ENCODE measurements at regions not wholly inside any gene's neighbourhood (a gene's known extent, or its start where the extent isn't known, plus 50 kb on each side); places are given as distances from the start of the nearest gene placed in this dataset.
A peak's percentile ranks its signal among the peaks of the same experiment; 100 is the strongest.

DNA sequence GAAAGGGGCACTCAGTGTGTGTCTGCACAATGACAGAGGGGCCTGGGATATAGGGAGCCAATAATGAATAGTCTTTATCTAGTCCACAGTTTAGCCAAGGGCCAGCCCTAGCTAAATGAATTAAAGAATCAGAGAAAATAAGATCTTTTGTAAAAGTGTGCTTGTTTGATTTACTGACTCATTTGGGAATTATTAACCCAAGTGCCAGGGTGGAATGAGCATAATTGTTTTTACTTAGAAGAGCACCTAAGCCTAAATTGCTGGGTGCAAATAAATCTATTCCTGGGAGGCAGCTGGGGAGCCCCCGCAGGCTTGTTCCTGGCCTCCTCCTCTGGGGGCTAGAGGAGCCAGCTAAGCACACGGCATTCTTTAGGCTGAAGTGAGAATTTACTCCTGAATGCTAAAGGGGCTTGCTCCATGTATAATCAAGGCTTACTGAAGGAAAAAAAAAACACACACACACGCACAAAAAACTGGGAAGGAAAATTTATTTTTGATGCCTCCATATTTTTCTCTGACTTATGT, 405.3 kb upstream of the SUCLG2 start:
- peak in 1 of 56 donors; percentile 2 for DNase-seq

- no peak for DNase-seq
These were observed 403.4 kb upstream of the SUCLG2 start for GRCh38 chr3:68057637-68058320.

GRCh38 chr3:68056556-68056955, 402.1 kb upstream of the SUCLG2 start:
- DNase-seq: no peak

DNA sequence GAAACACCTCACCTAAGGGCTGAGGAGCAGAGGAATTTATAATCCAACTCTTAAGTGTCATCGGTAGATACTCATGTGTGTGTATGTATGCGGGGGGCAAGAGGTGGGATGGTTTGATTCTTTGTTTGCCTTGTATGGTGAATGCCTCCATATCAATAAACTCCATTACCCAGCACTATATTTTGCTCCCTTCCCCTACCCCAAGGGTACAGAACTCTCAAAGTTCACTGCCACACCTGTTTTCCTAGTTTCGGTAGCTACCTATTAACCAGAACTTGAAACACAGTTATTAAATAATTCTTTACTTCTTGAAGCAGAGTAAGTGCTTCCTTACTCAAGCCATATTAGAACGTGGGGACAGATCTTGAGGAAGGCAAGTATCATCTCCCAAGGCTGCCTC, 400.8 kb upstream of the SUCLG2 start:
- no peak for DNase-seq

DNA sequence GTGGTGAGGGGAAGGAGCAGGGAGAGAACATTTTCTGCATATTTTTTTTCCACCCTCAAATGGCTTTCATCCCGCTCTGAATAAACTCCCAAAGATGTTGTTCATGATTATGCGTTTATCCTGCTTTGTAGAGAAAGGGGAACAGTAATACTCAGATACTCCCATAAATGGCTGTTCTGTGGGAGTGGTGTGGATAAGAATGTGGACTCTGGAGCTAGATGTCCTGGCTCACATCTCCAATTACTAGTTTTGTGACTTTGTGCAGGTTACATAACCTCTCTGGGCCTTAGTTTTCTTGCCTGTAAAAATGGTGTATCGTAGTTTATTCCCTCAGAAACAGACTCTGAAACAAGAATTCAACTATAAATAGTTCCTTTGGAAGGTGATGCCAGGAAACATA, 395.4 kb upstream of the SUCLG2 start:
- DNase-seq: no peak

- DNase-seq: no peak
These were observed 391.6 kb upstream of the SUCLG2 start for GRCh38 chr3:68045976-68046375.

DNA sequence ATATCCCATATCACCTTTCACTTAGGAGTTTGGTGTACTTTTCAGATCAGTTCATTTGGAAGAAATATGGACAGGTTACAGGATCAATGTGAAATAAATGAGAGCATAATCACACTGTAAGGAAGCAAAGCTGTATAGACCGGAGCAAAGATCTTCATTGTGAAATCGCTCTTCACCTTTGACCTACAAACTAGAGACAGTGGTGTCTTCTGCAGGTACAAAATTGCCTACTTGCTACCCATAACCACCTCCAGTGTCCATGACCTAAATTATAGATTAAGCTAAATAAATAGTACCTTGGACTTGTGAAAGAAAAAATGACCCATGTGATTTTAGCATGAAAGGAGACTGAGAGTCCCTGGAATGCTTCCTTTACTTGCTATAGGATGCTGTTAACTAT, 379.5 kb upstream of the SUCLG2 start:
- no peak for DNase-seq

DNA sequence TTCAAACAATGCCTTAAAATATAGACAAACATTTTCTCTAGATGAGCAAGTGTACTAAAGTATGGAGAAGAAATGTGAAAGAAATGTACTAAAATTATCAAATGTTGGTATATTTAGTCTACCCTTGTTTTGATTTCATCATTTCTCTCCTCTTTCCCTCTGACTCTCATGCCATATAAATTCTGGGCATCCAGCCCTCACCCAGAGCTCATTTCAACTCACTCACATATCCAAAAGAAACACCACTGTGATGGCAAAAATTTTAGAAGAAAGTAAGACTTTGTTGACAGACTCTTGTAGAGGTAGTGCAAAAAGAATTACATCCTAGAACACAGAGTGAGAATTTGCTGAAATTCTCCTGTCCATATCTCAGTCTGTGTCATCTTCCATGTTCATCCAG, 377.8 kb upstream of the SUCLG2 start:
- no peak for DNase-seq

DNA sequence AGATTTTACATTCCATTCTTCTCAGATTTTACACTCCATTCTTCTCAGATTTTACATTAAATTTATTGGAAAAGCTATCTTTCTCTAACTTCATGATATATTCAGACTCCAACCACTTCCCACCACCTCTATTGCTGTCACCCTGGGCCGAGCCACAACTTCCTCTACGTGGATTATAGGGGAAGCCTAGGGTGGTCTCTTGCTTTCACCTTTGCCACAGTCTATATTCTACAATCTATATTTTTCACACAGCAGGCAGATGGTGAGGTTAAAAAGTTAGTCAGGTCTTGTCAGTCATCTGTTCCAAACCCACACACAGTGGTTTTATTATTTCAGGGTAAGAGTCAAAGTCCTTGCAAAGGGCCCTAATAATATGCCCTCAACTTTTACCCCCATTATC, 370.8 kb upstream of the SUCLG2 start:
- no peak for DNase-seq

- DNase-seq: no peak
These were observed 365.5 kb upstream of the SUCLG2 start for GRCh38 chr3:68019876-68020275.

- no peak for DNase-seq
These were observed 363.9 kb upstream of the SUCLG2 start for GRCh38 chr3:68018275-68018674.

DNA sequence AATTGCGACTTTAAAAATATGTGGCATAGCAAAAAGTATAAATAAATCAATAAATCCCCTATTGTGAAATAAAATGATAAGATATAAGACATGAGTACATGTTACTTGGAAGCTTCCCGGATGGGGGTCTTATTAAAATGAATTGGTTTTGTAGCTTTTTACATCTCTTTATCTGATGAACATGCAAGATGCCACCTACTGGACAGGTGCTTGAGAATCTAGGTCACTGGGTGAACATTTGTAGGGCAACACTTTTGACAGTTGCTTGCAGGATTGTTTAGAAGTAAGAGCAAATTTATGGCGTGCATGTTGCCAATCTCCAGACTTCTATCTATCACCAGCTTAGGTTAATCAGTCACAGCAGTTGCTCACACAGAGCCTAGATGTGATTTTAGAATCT, 362.7 kb upstream of the SUCLG2 start:
- DNase-seq: no peak

DNA sequence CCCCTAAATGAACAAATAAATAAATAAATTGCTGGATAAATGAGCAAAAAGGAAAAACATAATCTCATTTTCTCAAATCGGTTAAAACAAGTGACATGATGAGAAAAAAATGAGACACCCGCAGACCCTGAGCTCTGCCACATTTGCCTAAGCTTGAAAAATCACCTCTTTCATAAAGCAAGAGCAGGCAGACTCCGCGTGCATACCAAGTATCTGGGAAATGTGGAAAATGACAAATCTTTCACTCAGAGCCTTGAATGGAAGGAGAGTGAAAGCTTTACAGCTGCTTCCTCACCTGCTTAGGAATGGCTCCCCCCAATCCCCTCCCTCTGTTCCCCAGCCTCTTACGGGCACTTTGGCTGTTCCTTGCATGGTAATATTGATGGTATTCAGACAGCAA, 355.5 kb upstream of the SUCLG2 start:
- DNase-seq: peak in 1 of 56 donors; percentile 5

GRCh38 chr3:68007621-68008226, 353.3 kb upstream of the SUCLG2 start:
- DNase-seq: peak in 32 of 56 donors; percentile 3 to 76 (median 25)

DNA sequence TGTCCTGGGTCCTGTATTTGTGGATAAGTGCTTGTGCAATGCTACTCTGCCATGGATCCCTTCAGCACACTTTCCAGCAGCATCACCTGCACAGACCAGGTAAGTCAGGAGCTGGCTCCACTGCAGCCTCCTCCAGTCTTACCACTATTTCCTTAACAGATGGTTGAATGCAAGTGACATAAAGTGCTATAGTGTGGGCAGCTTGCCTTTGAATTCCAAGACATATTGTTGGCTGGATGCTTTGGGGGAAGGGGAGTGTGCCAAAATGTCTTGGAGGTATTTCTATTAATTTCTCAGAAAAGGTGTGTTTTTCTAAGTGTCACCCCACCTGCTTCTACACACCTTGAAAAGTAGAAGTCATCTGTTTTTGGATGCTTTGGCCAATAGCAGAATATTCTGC, 352.2 kb upstream of the SUCLG2 start:
- peak in 1 of 56 donors; percentile 3 for DNase-seq

GRCh38 chr3:68004091-68004490, 349.7 kb upstream of the SUCLG2 start:
- DNase-seq: no peak

DNA sequence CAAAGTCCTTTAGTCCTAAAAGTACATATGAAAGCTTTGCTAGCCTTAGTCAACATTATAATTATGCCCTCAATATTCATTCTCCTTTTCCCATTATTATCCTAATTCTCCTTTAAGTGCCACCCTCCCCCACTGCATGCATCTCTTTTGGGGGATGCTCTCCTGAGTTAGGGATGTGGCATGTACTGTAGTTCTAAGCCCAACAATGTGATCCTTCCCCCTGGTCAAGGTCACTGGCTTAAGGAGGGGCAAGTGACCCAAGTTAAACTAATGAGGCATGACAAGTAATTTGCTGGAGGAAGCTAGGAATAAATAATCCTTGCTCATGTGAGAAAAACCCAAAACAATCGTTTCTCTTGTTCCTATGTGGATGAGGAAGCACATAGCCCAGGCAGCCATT, 343.9 kb upstream of the SUCLG2 start:
- no peak for DNase-seq

DNA sequence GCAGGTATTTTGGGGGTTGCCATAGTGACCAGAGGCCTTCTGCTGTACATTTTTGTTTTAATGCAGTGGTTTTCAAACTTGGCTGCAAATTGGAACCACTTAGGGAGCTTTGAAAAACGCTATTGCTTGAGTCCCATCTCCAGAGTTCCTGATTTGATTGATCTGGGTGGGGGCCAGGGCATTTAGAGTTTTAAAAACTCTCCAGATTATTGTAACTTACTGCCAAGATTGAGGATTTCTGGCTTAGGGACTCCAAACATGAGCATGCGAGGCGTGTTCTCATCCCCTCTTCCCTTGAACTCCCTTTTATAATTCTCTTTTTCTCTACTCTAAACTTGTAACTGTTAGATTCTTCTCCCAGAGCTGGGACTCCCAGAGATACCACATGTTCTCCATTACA, 340.8 kb upstream of the SUCLG2 start:
- no peak for DNase-seq

GRCh38 chr3:67986706-67987105, 332.3 kb upstream of the SUCLG2 start:
- DNase-seq: no peak

DNA sequence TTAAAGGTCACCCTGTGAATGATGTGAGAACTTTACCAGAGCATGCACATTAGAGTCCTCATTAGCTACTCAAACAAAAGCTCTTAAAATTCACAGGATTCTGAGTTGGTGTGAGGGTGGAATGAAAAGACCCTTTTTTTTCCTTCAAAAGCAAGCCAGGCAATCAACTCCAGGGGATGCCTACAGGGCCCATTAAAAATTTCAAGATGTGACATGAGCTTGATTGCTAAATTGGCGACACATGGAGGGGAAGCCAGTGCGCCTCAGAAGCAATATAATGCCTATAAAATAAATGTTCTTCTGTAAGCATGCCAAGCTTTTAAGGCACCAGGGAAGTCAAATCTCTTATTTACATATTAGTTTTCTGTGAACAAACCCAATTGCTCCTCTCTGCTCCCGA, 328.8 kb upstream of the SUCLG2 start:
- no peak for DNase-seq

DNA sequence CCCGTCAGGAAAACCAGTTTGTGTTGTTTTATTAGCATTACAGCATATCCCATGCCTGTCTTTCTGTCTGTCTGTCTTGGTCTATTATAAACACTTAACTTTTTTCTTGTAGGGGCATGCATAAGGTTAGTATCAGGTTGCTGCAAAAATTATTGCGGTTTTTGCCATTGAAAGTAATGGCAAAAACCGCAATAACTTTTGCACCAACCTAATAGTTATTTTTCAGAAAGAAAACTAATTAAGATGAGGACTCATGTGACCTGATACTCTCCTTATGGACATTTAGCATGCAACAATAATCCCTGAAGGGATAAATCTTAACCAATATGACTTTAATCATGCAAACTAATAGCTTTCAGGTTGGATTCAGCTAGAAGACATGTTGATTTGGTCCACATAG, 326.7 kb upstream of the SUCLG2 start:
- DNase-seq: no peak

- DNase-seq: no peak
These were observed 324.9 kb upstream of the SUCLG2 start for GRCh38 chr3:67979342-67979741.

- DNase-seq: no peak
These were observed 323.4 kb upstream of the SUCLG2 start for GRCh38 chr3:67977762-67978161.
